CD14-positive monocyte (primary cell): ENCODE measurements at regions not wholly inside any gene's neighbourhood (a gene's known extent, or its start where the extent isn't known, plus 50 kb on each side); places are given as distances from the start of the nearest gene placed in this dataset.

Source experiments
- DNase-seq, 3 donors: peaks; one replicate each; pipeline ENCODE4 v3.0.0-alpha.2; 2011 to 2022
- H2AFZ ChIP-seq: 2 replicates; pipeline ENCODE4 v1.6.0; 2012; ENCODE audit warnings: mild to moderate bottlenecking, low read depth, low read length, inconsistent platforms; ENCODE audit not compliant: insufficient read depth, poor library complexity, severe bottlenecking
- H3K27ac ChIP-seq, 2 donors: 1 replicate in 1 of 2; 2 replicates in 1 of 2; pipeline ENCODE4 v1.5.1; 2012 to 2013; ENCODE audit warnings: low read length in 2 of 2, control low read depth in 1 of 2, inconsistent platforms in 1 of 2, low read depth in 1 of 2, mild to moderate bottlenecking in 1 of 2
- H3K27me3 ChIP-seq, 2 donors: one replicate each; pipeline versions ENCODE4 v1.6.0 to v1.6.1; 2011 to 2013; ENCODE audit warnings: low read length in 2 of 2; ENCODE audit not compliant: control insufficient read depth in 2 of 2, insufficient read depth in 2 of 2
- H3K36me3 ChIP-seq, 2 donors: replicated peaks in 1 of 2; 1 replicate in 1 of 2; 2 replicates in 1 of 2; pipeline versions ENCODE4 v1.5.1 to v1.6.1; 2012 to 2013; ENCODE audit warnings: low read length in 2 of 2, control low read depth in 1 of 2, inconsistent platforms in 1 of 2, mild to moderate bottlenecking in 1 of 2; ENCODE audit not compliant: insufficient read depth in 2 of 2, control insufficient read depth in 1 of 2
- H3K4me1 ChIP-seq, 2 donors: 1 replicate in 1 of 2; 2 replicates in 1 of 2; pipeline versions ENCODE4 v1.5.1 to v1.6.1; 2012 to 2013; ENCODE audit warnings: low read length in 2 of 2, control low read depth in 1 of 2, inconsistent platforms in 1 of 2, mild to moderate bottlenecking in 1 of 2, moderate library complexity in 1 of 2; ENCODE audit not compliant: insufficient read depth in 2 of 2, control insufficient read depth in 1 of 2
- H3K4me2 ChIP-seq: replicated peaks from 2 replicates; pipeline ENCODE3; 2012; ENCODE audit warnings: low read length, moderate library complexity, mild to moderate bottlenecking; ENCODE audit not compliant: poor library complexity, severe bottlenecking; ENCODE audit errors: extremely low read depth
- H3K4me3 ChIP-seq, 3 experiments: fragments of 200-600 bp in 1 of 3; sonication (generic) in 1 of 3; replicated peaks in 1 of 3; 1 replicate in 2 of 3; 2 replicates in 1 of 3; pipeline ENCODE4 v1.5.1; 2011 to 2013; ENCODE audit warnings: low read length in 3 of 3, mild to moderate bottlenecking in 3 of 3, control low read depth in 2 of 3, low read depth in 2 of 3, inconsistent platforms in 1 of 3, moderate library complexity in 1 of 3
- H3K79me2 ChIP-seq: 2 replicates; pipeline ENCODE4 v1.6.0; 2012; ENCODE audit warnings: mild to moderate bottlenecking, control low read depth, inconsistent platforms, low read length, moderate library complexity; ENCODE audit not compliant: insufficient read depth
- H3K9ac ChIP-seq: 2 replicates; pipeline ENCODE4 v1.6.0; 2017; ENCODE audit warnings: low read length, mild to moderate bottlenecking; ENCODE audit not compliant: insufficient read depth, poor library complexity, severe bottlenecking
- H3K9me3 ChIP-seq, 2 donors: replicated peaks in 1 of 2; 1 replicate in 1 of 2; 2 replicates in 1 of 2; pipeline versions ENCODE4 v1.5.1 to v1.6.1; 2012 to 2013; ENCODE audit warnings: low read length in 2 of 2, control low read depth in 1 of 2; ENCODE audit not compliant: control insufficient read depth in 1 of 2, insufficient read depth in 1 of 2
- H4K20me1 ChIP-seq: 2 replicates; pipeline ENCODE4 v1.6.0; 2012; ENCODE audit warnings: mild to moderate bottlenecking, low read length, control low read depth, moderate library complexity; ENCODE audit not compliant: insufficient read depth
- H3K27ac Mint-ChIP-seq, 7 donors: one replicate each; pipeline ENCODE4 v1.8.0; 2020; ENCODE audit warnings: mild to moderate bottlenecking in 7 of 7, mixed read lengths in 7 of 7, moderate library complexity in 6 of 7, inconsistent platforms in 2 of 7
- H3K27me3 Mint-ChIP-seq, 3 donors: one replicate each; pipeline ENCODE4 v1.8.0; 2021 to 2022; ENCODE audit warnings: low read depth in 3 of 3, mild to moderate bottlenecking in 3 of 3, mixed read lengths in 3 of 3, moderate library complexity in 3 of 3, inconsistent platforms in 1 of 3
- H3K36me3 Mint-ChIP-seq, 2 donors: one replicate each; pipeline ENCODE4 v1.8.0; 2020; ENCODE audit warnings: mixed read lengths in 2 of 2, inconsistent platforms in 1 of 2, mild to moderate bottlenecking in 1 of 2
- H3K4me1 Mint-ChIP-seq: one replicate; pipeline ENCODE4 v1.8.0; 2020; ENCODE audit warnings: mild to moderate bottlenecking, mixed read lengths
- H3K4me3 Mint-ChIP-seq, 2 donors: one replicate each; pipeline ENCODE4 v1.8.0; 2020; ENCODE audit warnings: mild to moderate bottlenecking in 2 of 2, mixed read lengths in 2 of 2, moderate library complexity in 1 of 2
- H3K9me3 Mint-ChIP-seq, 7 donors: one replicate each; pipeline ENCODE4 v1.8.0; 2020 to 2022; ENCODE audit warnings: mixed read lengths in 7 of 7, mild to moderate bottlenecking in 6 of 7, moderate library complexity in 6 of 7, inconsistent platforms in 2 of 7
- WGBS: methylation state at CpG from one replicate; pipeline ENCODE4 v1.1.5; 2013; ENCODE audit warnings: missing lambda C conversion rate; ENCODE audit not compliant: insufficient coverage; 5-methylcytosine and 5-hydroxymethylcytosine counted together
- intact Hi-C, 2 donors: fragments of 100-400 bp; cut with micrococcal nuclease; formaldehyde crosslinking; loops; one replicate each; pipeline versions ENCODE4 v1.15.0 to v1.15.1; 2023
- TF ChIP-seq, protein P1 (sequence below): fragments of 200-600 bp; IDR thresholded peaks from one replicate; pipeline ENCODE4 v1.8.0; 2022; ENCODE audit warnings: antibody characterized with exemption, mild to moderate bottlenecking

DNA sequence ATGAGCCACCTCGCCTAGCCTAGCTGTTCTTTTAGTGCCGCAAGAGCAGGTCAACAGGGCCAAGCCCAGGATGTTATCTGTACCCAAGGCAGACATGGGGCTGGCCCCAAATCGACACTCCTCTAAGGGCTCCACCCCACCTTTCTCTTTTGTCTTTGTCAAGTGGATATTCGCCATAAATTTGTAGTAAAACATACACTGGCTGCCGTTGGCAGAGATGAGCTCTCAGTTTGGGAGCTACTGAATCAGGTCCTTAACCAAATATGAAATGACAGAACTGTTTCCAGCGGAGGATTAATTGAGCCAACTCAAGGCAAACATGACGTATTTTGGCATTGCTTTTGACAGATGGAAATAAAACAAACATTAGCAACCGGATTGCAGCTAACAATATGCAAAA, 556.9 kb upstream of the CDH5 start:
- intact Hi-C loops, result no loop called here
- H3K4me3 Mint-ChIP-seq, result no peak overlapping the region
- H3K9ac ChIP-seq, result no peak overlapping the region
- peaks cover 0 to 4% (median 0%) of the 10 kb centered on the region in 7 donors for H3K9me3 Mint-ChIP-seq
- no peak overlapping the region for H3K27ac Mint-ChIP-seq
- H3K27ac ChIP-seq, result no peak overlapping the region
- WGBS, result 88% methylated on average over 7 of the region's 8 CpGs
- H2AFZ ChIP-seq, result no peak overlapping the region
- H3K27me3 ChIP-seq, result no peaks in the 10 kb centered on the region
- no peaks in the 10 kb centered on the region for H3K9me3 ChIP-seq
- no peak overlapping the region for H3K4me2 ChIP-seq
- no peaks in the 10 kb centered on the region for H3K4me1 ChIP-seq
- H3K36me3 ChIP-seq, result no peaks in the 10 kb centered on the region
- DNase-seq, result no peak
- H3K4me3 ChIP-seq, result no peak overlapping the region
- no peaks in the 10 kb centered on the region for H3K36me3 Mint-ChIP-seq
- peaks cover 0 to 4% (median 3%) of the 10 kb centered on the region in 3 donors for H3K27me3 Mint-ChIP-seq
- no peaks in the 10 kb centered on the region for H4K20me1 ChIP-seq
- TF ChIP-seq, protein P1, sequence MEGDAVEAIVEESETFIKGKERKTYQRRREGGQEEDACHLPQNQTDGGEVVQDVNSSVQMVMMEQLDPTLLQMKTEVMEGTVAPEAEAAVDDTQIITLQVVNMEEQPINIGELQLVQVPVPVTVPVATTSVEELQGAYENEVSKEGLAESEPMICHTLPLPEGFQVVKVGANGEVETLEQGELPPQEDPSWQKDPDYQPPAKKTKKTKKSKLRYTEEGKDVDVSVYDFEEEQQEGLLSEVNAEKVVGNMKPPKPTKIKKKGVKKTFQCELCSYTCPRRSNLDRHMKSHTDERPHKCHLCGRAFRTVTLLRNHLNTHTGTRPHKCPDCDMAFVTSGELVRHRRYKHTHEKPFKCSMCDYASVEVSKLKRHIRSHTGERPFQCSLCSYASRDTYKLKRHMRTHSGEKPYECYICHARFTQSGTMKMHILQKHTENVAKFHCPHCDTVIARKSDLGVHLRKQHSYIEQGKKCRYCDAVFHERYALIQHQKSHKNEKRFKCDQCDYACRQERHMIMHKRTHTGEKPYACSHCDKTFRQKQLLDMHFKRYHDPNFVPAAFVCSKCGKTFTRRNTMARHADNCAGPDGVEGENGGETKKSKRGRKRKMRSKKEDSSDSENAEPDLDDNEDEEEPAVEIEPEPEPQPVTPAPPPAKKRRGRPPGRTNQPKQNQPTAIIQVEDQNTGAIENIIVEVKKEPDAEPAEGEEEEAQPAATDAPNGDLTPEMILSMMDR, result no peak
- H3K79me2 ChIP-seq, result no peaks in the 10 kb centered on the region
- H3K4me1 Mint-ChIP-seq, result no peaks in the 10 kb centered on the region

DNA sequence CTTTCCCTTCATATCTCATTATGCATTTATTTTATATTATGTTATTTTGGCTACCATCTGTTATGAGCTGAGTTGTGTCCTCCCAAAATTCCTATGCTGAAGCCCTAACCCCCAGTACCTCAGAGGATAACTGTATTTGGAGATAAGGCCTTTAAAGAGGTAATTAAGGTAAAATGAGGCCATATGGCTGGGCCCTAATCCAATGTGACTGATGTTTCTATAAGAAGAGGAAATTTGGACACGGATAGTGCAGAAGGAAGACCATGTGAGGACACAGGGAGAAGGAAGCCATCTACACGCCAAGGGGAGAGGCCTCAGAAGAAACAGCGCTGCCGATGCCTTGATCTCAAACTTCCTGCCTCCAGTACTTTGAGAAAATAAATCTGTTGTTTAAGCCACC, 557.7 kb upstream of the CDH5 start:
- TF ChIP-seq, protein P1, result no peak
- Histone ChIP-seq H3K36me3 (no peaks in the 10 kb centered on the region), H3K27ac (no peak overlapping the region), H2AFZ (no peak overlapping the region), H3K4me3 (no peak overlapping the region), H3K4me2 (no peak overlapping the region), H3K27me3 (no peaks in the 10 kb centered on the region), H3K79me2 (no peaks in the 10 kb centered on the region), H3K4me1 (no peaks in the 10 kb centered on the region), H4K20me1 (no peaks in the 10 kb centered on the region), H3K9me3 (no peaks in the 10 kb centered on the region), H3K9ac (no peak overlapping the region)
- Mint-ChIP-seq H3K27ac (no peak overlapping the region), H3K36me3 (no peaks in the 10 kb centered on the region), H3K4me1 (no peaks in the 10 kb centered on the region), H3K9me3 (peaks cover 0 to 4% (median 0%) of the 10 kb centered on the region in 7 donors), H3K27me3 (peaks cover 0 to 4% (median 3%) of the 10 kb centered on the region in 3 donors), H3K4me3 (no peak overlapping the region)
- intact Hi-C loops, result no loop called here
- no peak for DNase-seq
- 57% methylated on average over 1 of the region's 4 CpGs for WGBS
